ENCODE measurements at regions not wholly inside any gene's neighbourhood (a gene's known extent, or its start where the extent isn't known, plus 50 kb on each side); places are given as distances from the start of the nearest gene placed in this dataset.

GRCh38 chr12:124147027-124147426, 147.9 kb upstream of the RFLNA start:
- no peak for TF ChIP-seq CTCF (IDR thresholded peaks at IDR 0.05; ENCODE audit: insufficient read depth, low read length, severe bottlenecking)
- FAIRE-seq (no peak), DNase-seq (ENCODE audit: low read depth) (no peak)
- no peaks in the 10 kb centered on the region for H3K27me3 ChIP-seq (ENCODE audit: control insufficient read depth, insufficient read depth, low read length)
- H3K36me3 ChIP-seq (ENCODE audit: control insufficient read depth, insufficient read depth, low read length), result no peaks in the 10 kb centered on the region
- H3K4me3 ChIP-seq (ENCODE audit: low read depth, low read length), result no peak overlapping the region

- no peak for FAIRE-seq
- no peak for TF ChIP-seq CTCF (IDR thresholded peaks at IDR 0.05; ENCODE audit: insufficient read depth, low read length, severe bottlenecking)
- H3K36me3 ChIP-seq (ENCODE audit: control insufficient read depth, insufficient read depth, low read length), result no peaks in the 10 kb centered on the region
- H3K27me3 ChIP-seq (ENCODE audit: control insufficient read depth, insufficient read depth, low read length), result no peaks in the 10 kb centered on the region
- DNase-seq (ENCODE audit: low read depth), result no peak
- H3K4me3 ChIP-seq (ENCODE audit: low read depth, low read length), result no peak overlapping the region
Observed at GRCh38 chr12:124147575-124147974, 147.3 kb upstream of the RFLNA start.

- no peak for FAIRE-seq
- Histone ChIP-seq H3K36me3 (ENCODE audit: control insufficient read depth, insufficient read depth, low read length) (no peaks in the 10 kb centered on the region), H3K4me3 (ENCODE audit: low read depth, low read length) (no peak overlapping the region), H3K27me3 (ENCODE audit: control insufficient read depth, insufficient read depth, low read length) (no peaks in the 10 kb centered on the region)
- TF ChIP-seq CTCF (IDR thresholded peaks at IDR 0.05; ENCODE audit: insufficient read depth, low read length, severe bottlenecking), result no peak
- no peak for DNase-seq (ENCODE audit: low read depth)
Observed at GRCh38 chr12:124148481-124149273, 146.2 kb upstream of the RFLNA start.

GRCh38 chr12:124149287-124149686, 145.6 kb upstream of the RFLNA start:
- DNase-seq (ENCODE audit: low read depth), result no peak
- no peak overlapping the region for H3K4me3 ChIP-seq (ENCODE audit: low read depth, low read length)
- FAIRE-seq, result no peak
- no peak for TF ChIP-seq CTCF (IDR thresholded peaks at IDR 0.05; ENCODE audit: insufficient read depth, low read length, severe bottlenecking)
- H3K27me3 ChIP-seq (ENCODE audit: control insufficient read depth, insufficient read depth, low read length), result no peaks in the 10 kb centered on the region
- H3K36me3 ChIP-seq (ENCODE audit: control insufficient read depth, insufficient read depth, low read length), result no peaks in the 10 kb centered on the region

GRCh38 chr12:124150168-124150567, 144.7 kb upstream of the RFLNA start:
- FAIRE-seq (no peak), DNase-seq (ENCODE audit: low read depth) (no peak)
- Histone ChIP-seq H3K36me3 (ENCODE audit: control insufficient read depth, insufficient read depth, low read length) (no peaks in the 10 kb centered on the region), H3K27me3 (ENCODE audit: control insufficient read depth, insufficient read depth, low read length) (no peaks in the 10 kb centered on the region), H3K4me3 (ENCODE audit: low read depth, low read length) (no peak overlapping the region)
- no peak for TF ChIP-seq CTCF (IDR thresholded peaks at IDR 0.05; ENCODE audit: insufficient read depth, low read length, severe bottlenecking)

GRCh38 chr12:124151583-124151982, 143.3 kb upstream of the RFLNA start:
- FAIRE-seq (no peak), DNase-seq (ENCODE audit: low read depth) (no peak)
- no peak for TF ChIP-seq CTCF (IDR thresholded peaks at IDR 0.05; ENCODE audit: insufficient read depth, low read length, severe bottlenecking)
- Histone ChIP-seq H3K4me3 (ENCODE audit: low read depth, low read length) (no peak overlapping the region), H3K36me3 (ENCODE audit: control insufficient read depth, insufficient read depth, low read length) (no peaks in the 10 kb centered on the region), H3K27me3 (ENCODE audit: control insufficient read depth, insufficient read depth, low read length) (no peaks in the 10 kb centered on the region)

All from bronchial epithelial cell (primary cell).